GM04504 (cell line): ENCODE measurements at regions not wholly inside any gene's neighbourhood (a gene's known extent, or its start where the extent isn't known, plus 50 kb on each side); places are given as distances from the start of the nearest gene placed in this dataset.
"Not testable (repeated sequence)": the region's sequence is repeated elsewhere in the genome, so short reads cannot be mapped to it uniquely, and the experiment has no call there.

ENCODE experiments used
- DNase-seq: peaks from one replicate; pipeline ENCODE4 v3.0.0-alpha.2; 2012; ENCODE audit warnings: low read depth

GRCh38 chr15:81056304-81056703, 55.6 kb downstream of the TLNRD1 start:
- DNase-seq, result no peak

DNA sequence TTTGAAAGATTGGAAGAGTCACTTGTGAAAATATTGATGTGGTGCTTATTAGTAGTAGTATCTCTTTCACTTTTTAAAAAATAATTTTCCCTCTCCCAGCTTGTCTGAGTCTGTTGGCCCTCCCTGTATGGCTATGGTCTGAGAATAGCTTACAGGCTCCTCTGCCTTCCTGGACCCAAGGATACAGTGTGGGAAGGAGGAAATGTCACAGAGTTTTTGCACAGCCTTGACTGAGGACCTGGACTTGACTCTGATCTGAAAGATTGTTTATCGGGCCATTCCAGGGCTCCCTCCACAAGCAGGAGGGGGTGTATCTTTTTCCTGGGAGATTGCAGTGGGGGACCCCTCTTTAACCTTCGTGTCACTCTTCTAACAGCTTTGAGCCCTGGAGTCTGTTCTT, 59.7 kb downstream of the TLNRD1 start:
- no peak for DNase-seq

- no peak for DNase-seq
Observed at GRCh38 chr15:81060907-81061306, 60.2 kb downstream of the TLNRD1 start.

GRCh38 chr15:81061490-81062253, 60.9 kb downstream of the TLNRD1 start:
- no peak for DNase-seq

DNA sequence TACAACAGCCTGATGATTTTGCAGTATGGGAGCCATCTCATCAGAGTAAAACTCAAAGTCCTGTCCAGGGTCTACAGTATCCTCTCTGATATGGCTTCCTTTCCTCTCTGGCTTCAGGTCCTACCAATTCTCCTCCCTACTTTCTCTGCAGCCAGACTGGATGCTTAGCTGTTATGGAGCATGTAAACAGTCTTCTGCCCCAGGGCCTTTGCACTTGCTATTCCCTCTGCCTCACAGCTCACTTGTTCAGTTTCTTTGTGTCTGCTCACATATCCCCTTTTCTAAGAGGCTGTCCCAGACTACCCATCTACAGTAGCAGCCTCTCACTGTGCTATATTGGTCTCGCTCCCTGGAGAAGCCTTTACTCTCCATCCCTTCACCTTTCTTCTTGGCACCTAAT, 62.2 kb downstream of the TLNRD1 start:
- DNase-seq, result no peak

DNA sequence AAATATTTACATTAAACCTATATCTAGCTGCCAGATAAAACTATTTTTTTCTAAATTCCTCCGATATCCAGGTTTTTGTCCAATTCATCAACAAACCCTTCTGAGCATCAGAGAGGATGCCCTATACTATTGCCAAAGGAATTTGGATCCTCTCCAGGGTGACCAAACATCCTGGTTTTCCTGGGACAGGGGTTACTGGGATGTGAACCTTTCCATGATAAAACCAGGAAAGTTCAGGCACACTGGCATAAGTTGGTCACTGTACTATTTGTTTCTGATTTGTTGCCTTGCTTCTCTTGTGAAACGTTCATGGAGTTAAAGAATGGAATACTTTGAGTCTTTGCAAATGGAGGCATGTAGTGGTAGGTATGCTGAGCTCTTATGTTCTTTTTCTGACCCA, 63.5 kb downstream of the TLNRD1 start:
- no peak for DNase-seq

- DNase-seq, result not testable (repeated sequence)
Observed at GRCh38 chr15:81067567-81067966, 66.5 kb upstream of the CFAP161 start.

- DNase-seq, result no peak
Observed at GRCh38 chr15:81068516-81068915, 65.6 kb upstream of the CFAP161 start.

DNA sequence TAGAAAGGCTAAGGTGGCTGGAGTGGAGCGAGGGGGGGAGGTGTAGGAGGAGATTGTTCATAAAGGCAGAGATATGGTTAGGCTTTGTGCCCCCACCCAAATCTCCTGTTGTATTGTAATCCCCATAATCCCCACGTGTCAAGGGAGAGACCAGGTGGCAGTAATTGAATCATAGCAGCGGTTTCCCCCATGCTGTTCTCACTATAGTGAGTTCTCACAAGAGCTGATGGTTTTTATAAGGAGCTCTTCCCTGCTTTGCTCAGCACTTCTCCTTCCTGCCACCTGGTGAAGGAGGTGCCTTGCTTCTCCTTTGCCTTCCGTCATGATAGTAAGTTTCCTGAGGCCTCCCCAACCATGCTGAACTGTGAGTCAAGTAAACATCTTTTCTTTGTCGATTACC, 64.7 kb upstream of the CFAP161 start:
- no peak for DNase-seq

DNA sequence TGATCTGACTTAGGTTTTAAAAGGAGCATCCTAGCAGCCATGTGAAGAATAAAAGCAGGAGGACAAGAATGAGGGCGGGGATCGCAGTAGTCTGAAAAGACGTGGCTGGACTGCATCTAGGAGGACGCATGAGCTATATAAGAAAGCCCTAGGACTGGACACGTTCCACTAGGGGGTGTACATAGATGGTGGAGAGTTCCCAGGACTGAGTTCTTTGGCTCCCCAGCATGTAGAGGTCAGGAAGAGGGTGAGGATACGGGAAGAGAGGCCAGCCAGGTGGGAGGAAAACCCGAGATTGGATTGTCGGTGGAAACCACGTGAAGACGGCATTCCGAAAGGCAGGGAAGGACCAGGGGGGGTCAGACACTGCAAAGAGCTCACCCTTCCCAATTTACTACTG, 64.2 kb upstream of the CFAP161 start:
- no peak for DNase-seq

- peak; percentile 29 for DNase-seq
Observed at GRCh38 chr15:81071120-81071519, 63.0 kb upstream of the CFAP161 start.

DNA sequence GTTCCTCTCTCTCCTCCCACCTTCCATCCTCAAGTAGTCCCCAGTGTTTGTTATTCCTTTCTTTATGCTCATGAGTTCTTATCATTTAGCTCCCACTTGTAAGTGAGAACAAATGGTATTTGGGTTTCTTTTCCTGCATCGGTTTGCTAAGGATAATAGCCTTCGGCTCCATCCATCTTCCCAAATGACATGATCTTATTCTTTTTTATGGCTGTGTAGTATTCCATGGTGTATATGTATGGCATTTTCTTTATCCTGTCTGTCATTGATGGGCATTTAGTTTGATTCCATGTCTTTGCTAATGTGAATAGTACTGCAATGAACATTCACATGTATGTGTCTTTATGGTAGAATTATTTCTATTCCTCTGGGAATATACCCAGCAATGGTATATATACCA, 62.4 kb upstream of the CFAP161 start:
- no peak for DNase-seq

DNA sequence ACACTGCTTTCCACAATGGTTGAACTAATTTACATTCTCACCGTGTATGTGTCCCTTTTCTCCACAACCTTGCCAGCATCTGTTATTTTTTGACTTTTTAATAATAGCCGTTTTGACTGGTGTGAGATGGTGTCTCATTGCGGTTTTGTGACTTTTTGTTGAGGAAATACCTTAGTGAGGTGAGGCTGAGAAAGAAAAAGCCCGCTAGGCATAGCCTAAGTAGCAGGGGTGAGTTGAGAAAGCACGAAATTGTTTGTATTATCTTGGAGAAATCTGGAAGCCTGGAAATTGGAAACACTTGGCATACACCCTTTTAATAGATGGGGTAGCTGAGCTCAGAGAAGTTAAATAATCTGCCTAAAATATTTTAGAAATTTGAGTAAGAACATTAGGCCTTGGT, 61.5 kb upstream of the CFAP161 start:
- DNase-seq, result no peak

GRCh38 chr15:81073801-81074200, 60.3 kb upstream of the CFAP161 start:
- no peak for DNase-seq

- DNase-seq, result no peak
Observed at GRCh38 chr15:81074773-81075172, 59.3 kb upstream of the CFAP161 start.

DNA sequence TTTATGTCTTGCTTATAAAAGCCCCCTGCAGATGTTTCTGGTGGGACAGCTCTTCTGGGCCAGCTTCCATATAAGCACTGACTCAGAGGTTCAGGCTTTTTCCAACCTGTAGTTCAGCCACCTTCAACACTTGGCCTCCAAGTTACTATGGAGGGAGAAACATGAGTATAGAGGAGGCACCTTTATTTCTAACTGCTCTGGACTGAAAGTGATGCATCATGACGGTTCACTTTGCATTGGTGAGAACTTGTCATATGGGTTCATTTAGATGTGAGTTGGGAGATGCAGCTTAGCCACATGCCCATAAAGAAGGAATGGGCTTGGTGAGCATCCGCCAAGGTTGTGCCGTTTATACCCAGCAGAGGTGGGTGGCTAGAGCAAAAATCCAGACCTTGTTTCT, 58.8 kb upstream of the CFAP161 start:
- DNase-seq, result no peak

GRCh38 chr15:81080996-81081395, 53.1 kb upstream of the CFAP161 start:
- DNase-seq, result no peak

GRCh38 chr15:81083201-81083600, 50.9 kb upstream of the CFAP161 start:
- DNase-seq, result no peak
